Lower leg skin (tissue), 3 donors: ENCODE measurements at regions not wholly inside any gene's neighbourhood (a gene's known extent, or its start where the extent isn't known, plus 50 kb on each side); places are given as distances from the start of the nearest gene placed in this dataset.

Experiments used
- CTCF ChIP-seq, 3 donors: fragments of 450-650 bp; IDR thresholded peaks; one replicate each; pipeline ENCODE4 v1.5.1; 2016; ENCODE audit warnings: antibody characterized with exemption in 3 of 3, mild to moderate bottlenecking in 3 of 3, moderate library complexity in 2 of 3
- POLR2A ChIP-seq, 2 donors: fragments of 450-650 bp; IDR thresholded peaks; one replicate each; pipeline ENCODE4 v1.6.1; 2016 to 2017; ENCODE audit warnings: antibody characterized with exemption in 2 of 2, mild to moderate bottlenecking in 1 of 2, moderate library complexity in 1 of 2

DNA sequence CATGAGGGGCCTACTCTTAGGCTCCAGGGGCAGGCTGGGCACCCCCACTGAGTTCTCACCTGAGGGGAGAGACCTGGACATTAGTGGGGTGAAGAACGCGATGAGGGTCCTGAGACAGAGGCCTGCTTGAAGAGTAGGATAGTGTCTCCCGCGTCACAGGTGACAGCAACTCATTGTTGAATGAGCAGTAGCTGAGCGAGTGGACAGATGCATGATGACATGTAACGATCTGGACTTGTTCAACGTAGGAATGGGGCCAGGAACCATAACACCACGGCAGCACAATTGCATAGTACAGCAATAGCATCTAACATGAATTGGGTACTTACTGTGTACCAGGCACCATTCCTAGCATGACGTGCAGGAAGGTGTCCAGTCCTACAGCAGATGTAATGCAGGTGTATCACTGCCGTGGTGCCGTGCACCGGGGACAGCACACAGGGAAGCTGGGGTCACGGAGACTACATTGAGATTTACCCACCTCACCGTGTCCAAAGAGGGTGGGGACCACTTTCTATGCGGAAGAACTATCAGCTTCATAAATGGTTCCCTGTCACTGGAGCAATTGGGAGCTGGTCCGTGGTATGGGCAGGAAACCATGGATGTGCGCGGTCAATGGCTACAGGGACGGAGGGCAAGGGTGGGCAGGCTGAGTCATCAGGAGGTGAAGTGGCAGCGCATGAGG lies 1019.1 kb downstream of the TBC1D22A start:
- no peak for TF ChIP-seq CTCF (IDR thresholded peaks at IDR 0.05)
- no peak for TF ChIP-seq POLR2A (IDR thresholded peaks at IDR 0.05)
